ENCODE measurements at regions not wholly inside any gene's neighbourhood (a gene's known extent, or its start where the extent isn't known, plus 50 kb on each side); places are given as distances from the start of the nearest gene placed in this dataset.

GRCh38 chr9:7368410-7369292 lies 430.9 kb downstream of the DMAC1 start:
- TF ChIP-seq POLR2A (IDR thresholded peaks at IDR 0.05; ENCODE audit: low read depth, low read length) (no peak), POLR2AphosphoS5 (IDR thresholded peaks at IDR 0.05; ENCODE audit: low read depth, low read length) (no peak)
